ENCODE measurements at regions not wholly inside any gene's neighbourhood (a gene's known extent, or its start where the extent isn't known, plus 50 kb on each side); places are given as distances from the start of the nearest gene placed in this dataset.

GRCh38 chr21:41566500-41567014 lies 58.6 kb upstream of the TMPRSS2 start (continued):
- TF ChIP-seq BRCA1 (IDR thresholded peaks at IDR 0.05; ENCODE audit: low read depth, low read length) (no peak), ATF3 (IDR thresholded peaks at IDR 0.05; ENCODE audit: insufficient read depth, low read depth, low read length) (no peak), SIN3A (conservative IDR thresholded peaks at IDR 0.05 in 1 of 2, IDR thresholded peaks at IDR 0.05 in 1 of 2; ENCODE audit: low read depth in 1 of 2, low read length in 2 of 2) (no peak), KDM4A (IDR thresholded peaks at IDR 0.05; ENCODE audit: low read depth, low read length, severe bottlenecking) (no peak), RAD21 (IDR thresholded peaks at IDR 0.05 in 1 of 2, conservative IDR thresholded peaks at IDR 0.05 in 1 of 2; ENCODE audit: low read depth in 2 of 2, low read length in 2 of 2) (no peak)

Data from H1 (cell line).